ENCODE measurements at regions not wholly inside any gene's neighbourhood (a gene's known extent, or its start where the extent isn't known, plus 50 kb on each side); places are given as distances from the start of the nearest gene placed in this dataset.

- TF ChIP-seq FOXJ3 (CRISPR knock-in tag; IDR thresholded peaks at IDR 0.05): no peak
- TF ChIP-seq CTCF (IDR thresholded peaks at IDR 0.05): no peak
- no peak for TF ChIP-seq POLR2AphosphoS5 (IDR thresholded peaks at IDR 0.05; ENCODE audit: low read depth, low read length)
- no peak for TF ChIP-seq REST (IDR thresholded peaks at IDR 0.05; ENCODE audit: low read depth, low read length)
- no peak for TF ChIP-seq TEAD4 (IDR thresholded peaks at IDR 0.05; ENCODE audit: borderline replicate concordance, insufficient read depth)
- no peak for TF ChIP-seq JUND (IDR thresholded peaks at IDR 0.05)
- TF ChIP-seq ELF1 (IDR thresholded peaks at IDR 0.05): no peak
- no peak for TF ChIP-seq PBX3 (IDR thresholded peaks at IDR 0.05)
- no peak for TF ChIP-seq GABPA (IDR thresholded peaks at IDR 0.05; ENCODE audit: low read depth)
- TF ChIP-seq MAX (IDR thresholded peaks at IDR 0.05; ENCODE audit: low read depth): no peak
- no peak for TF ChIP-seq CHD2 (IDR thresholded peaks at IDR 0.05; ENCODE audit: low read length, partially characterized antibody)
Observed at GRCh38 chr3:158925021-158925420, 123.2 kb downstream of the MFSD1 start.
